ENCODE measurements at regions not wholly inside any gene's neighbourhood (a gene's known extent, or its start where the extent isn't known, plus 50 kb on each side); places are given as distances from the start of the nearest gene placed in this dataset.

GRCh38 chr16:79401157-79401556 is 199.4 kb downstream of the MAF start:
- no peaks in the 10 kb centered on the region for H3K4me1 ChIP-seq (ENCODE audit: low read depth)
- H3K27ac ChIP-seq: no peak overlapping the region
- no peaks in the 10 kb centered on the region for H3K27me3 ChIP-seq
- DNase-seq (ENCODE audit: low read depth in 1 of 2, low spot score in 1 of 2): no peak
- TF ChIP-seq CTCF (IDR thresholded peaks at IDR 0.05; ENCODE audit: low read depth, low read length): no peak
- no peaks in the 10 kb centered on the region for H3K9me3 ChIP-seq (ENCODE audit: low read depth)
- H3K4me3 ChIP-seq: no peak overlapping the region
- no peaks in the 10 kb centered on the region for H3K36me3 ChIP-seq

GRCh38 chr16:79400462-79401149 is 199.9 kb downstream of the MAF start:
- H3K27me3 ChIP-seq: no peaks in the 10 kb centered on the region
- TF ChIP-seq CTCF (IDR thresholded peaks at IDR 0.05; ENCODE audit: low read depth, low read length): no peak
- no peak overlapping the region for H3K27ac ChIP-seq
- no peaks in the 10 kb centered on the region for H3K9me3 ChIP-seq (ENCODE audit: low read depth)
- H3K4me3 ChIP-seq: no peak overlapping the region
- H3K36me3 ChIP-seq: no peaks in the 10 kb centered on the region
- no peaks in the 10 kb centered on the region for H3K4me1 ChIP-seq (ENCODE audit: low read depth)
- no peak for DNase-seq (ENCODE audit: low read depth in 1 of 2, low spot score in 1 of 2)

- Histone ChIP-seq H3K4me1 (ENCODE audit: low read depth) (peaks cover 2% of the 10 kb centered on the region), H3K27ac (no peak overlapping the region), H3K9me3 (ENCODE audit: low read depth) (no peaks in the 10 kb centered on the region)
Measured at GRCh38 chr16:79395591-79395990, 204.9 kb downstream of the MAF start.

GRCh38 chr16:79394206-79394605 is 206.3 kb downstream of the MAF start:
- Histone ChIP-seq H3K27ac (no peak overlapping the region), H3K27me3 (no peaks in the 10 kb centered on the region), H3K9me3 (ENCODE audit: low read depth) (no peaks in the 10 kb centered on the region), H3K36me3 (no peaks in the 10 kb centered on the region), H3K4me3 (no peak overlapping the region), H3K4me1 (ENCODE audit: low read depth) (peaks cover 7% of the 10 kb centered on the region)
- no peak for TF ChIP-seq CTCF (IDR thresholded peaks at IDR 0.05; ENCODE audit: low read depth, low read length)
- no peak for DNase-seq (ENCODE audit: low read depth in 1 of 2, low spot score in 1 of 2)

More at GRCh38 chr16:79395591-79395990, 204.9 kb downstream of the MAF start:
- no peak for DNase-seq (ENCODE audit: low read depth in 1 of 2, low spot score in 1 of 2)
- no peak overlapping the region for H3K4me3 ChIP-seq
- H3K36me3 ChIP-seq: no peaks in the 10 kb centered on the region
- H3K27me3 ChIP-seq: no peaks in the 10 kb centered on the region
- TF ChIP-seq CTCF (IDR thresholded peaks at IDR 0.05; ENCODE audit: low read depth, low read length): no peak

- TF ChIP-seq CTCF (IDR thresholded peaks at IDR 0.05; ENCODE audit: low read depth, low read length): no peak
- no peaks in the 10 kb centered on the region for H3K9me3 ChIP-seq (ENCODE audit: low read depth)
- H3K36me3 ChIP-seq: no peaks in the 10 kb centered on the region
- H3K27me3 ChIP-seq: no peaks in the 10 kb centered on the region
- no peak for DNase-seq (ENCODE audit: low read depth in 1 of 2, low spot score in 1 of 2)
- H3K27ac ChIP-seq: no peak overlapping the region
- H3K4me1 ChIP-seq (ENCODE audit: low read depth): peaks cover 7% of the 10 kb centered on the region
- no peak overlapping the region for H3K4me3 ChIP-seq
Measured at GRCh38 chr16:79393564-79393963, 207.0 kb downstream of the MAF start.
